GM23338 (cell line): ENCODE measurements at regions not wholly inside any gene's neighbourhood (a gene's known extent, or its start where the extent isn't known, plus 50 kb on each side); places are given as distances from the start of the nearest gene placed in this dataset.

Source experiments
- ATAC-seq: fragments of 200-7000 bp; cut with Tn5 transposase; 3 replicates; pipeline ENCODE4 v1.9.1; 2020
- DNase-seq: peaks from one replicate; pipeline ENCODE4 v3.0.0-alpha.2; 2015; ENCODE audit warnings: low spot score
- H2AFZ ChIP-seq: fragments of 200-600 bp; sonication (generic); 2 replicates; pipeline ENCODE4 v1.8.0; 2016; ENCODE audit warnings: antibody characterized with exemption, mild to moderate bottlenecking, moderate library complexity
- H3F3A ChIP-seq: fragments of 200-600 bp; sonication (generic); replicated peaks from 2 replicates; pipeline ENCODE4 v1.8.0; 2017; ENCODE audit warnings: antibody characterized with exemption, mixed run types, low read depth
- H3K27ac ChIP-seq: fragments of 200-600 bp; sonication (generic); 2 replicates; pipeline ENCODE4 v1.6.1; 2016; ENCODE audit warnings: low read depth
- H3K27me3 ChIP-seq: fragments of 200-600 bp; sonication (generic); 2 replicates; pipeline ENCODE4 v1.8.0; 2016; ENCODE audit warnings: mild to moderate bottlenecking, mixed run types, moderate library complexity; ENCODE audit not compliant: insufficient read depth
- H3K36me3 ChIP-seq: fragments of 200-600 bp; sonication (generic); 2 replicates; pipeline ENCODE4 v1.8.0; 2016; ENCODE audit warnings: mild to moderate bottlenecking; ENCODE audit not compliant: insufficient read depth
- H3K4me1 ChIP-seq: fragments of 200-600 bp; sonication (generic); 2 replicates; pipeline ENCODE4 v1.8.0; 2016; ENCODE audit warnings: mild to moderate bottlenecking, moderate library complexity; ENCODE audit not compliant: insufficient read depth
- H3K4me2 ChIP-seq: fragments of 200-600 bp; sonication (generic); 2 replicates; pipeline ENCODE4 v1.7.1; 2017; ENCODE audit warnings: mixed run types
- H3K4me3 ChIP-seq: fragments of 200-600 bp; sonication (generic); 2 replicates; pipeline ENCODE4 v1.6.1; 2016; ENCODE audit warnings: mixed run types
- H3K79me2 ChIP-seq: fragments of 200-600 bp; sonication (generic); replicated peaks from 2 replicates; pipeline ENCODE4 v1.8.0; 2017; ENCODE audit warnings: mild to moderate bottlenecking; ENCODE audit not compliant: insufficient read depth
- H3K9me2 ChIP-seq: fragments of 200-600 bp; sonication (generic); 2 replicates; pipeline ENCODE4 v1.8.0; 2017; ENCODE audit not compliant: insufficient read depth
- H4K20me1 ChIP-seq: fragments of 200-600 bp; sonication (generic); replicated peaks from 2 replicates; pipeline ENCODE4 v1.8.0; 2017; ENCODE audit warnings: mild to moderate bottlenecking; ENCODE audit not compliant: insufficient read depth
- H3K27ac Mint-ChIP-seq: 2 replicates; pipeline ENCODE4 v1.8.0; 2020; ENCODE audit warnings: inconsistent platforms, mild to moderate bottlenecking, moderate library complexity, mixed read lengths
- H3K27me3 Mint-ChIP-seq: 3 replicates; pipeline ENCODE4 v1.8.0; 2022; ENCODE audit warnings: low read depth, mild to moderate bottlenecking, moderate library complexity, mixed read lengths, inconsistent platforms; ENCODE audit not compliant: insufficient read depth, poor library complexity
- H3K36me3 Mint-ChIP-seq: 3 replicates; pipeline ENCODE4 v1.8.0; 2021; ENCODE audit warnings: low read depth, mild to moderate bottlenecking, inconsistent platforms, moderate library complexity, mixed read lengths
- H3K4me1 Mint-ChIP-seq: 3 replicates; pipeline ENCODE4 v1.8.0; 2020; ENCODE audit warnings: mild to moderate bottlenecking, inconsistent platforms, mixed read lengths
- H3K4me3 Mint-ChIP-seq: 3 replicates; pipeline ENCODE4 v1.8.0; 2021; ENCODE audit warnings: moderate library complexity, mild to moderate bottlenecking, inconsistent platforms, mixed read lengths
- H3K9me3 Mint-ChIP-seq: 3 replicates; pipeline ENCODE4 v1.8.0; 2020; ENCODE audit warnings: moderate library complexity, mild to moderate bottlenecking, inconsistent platforms, mixed read lengths
- CREB1 ChIP-seq: fragments of 250-450 bp; sonication (Bioruptor Pico); IDR thresholded peaks from 2 replicates; pipeline ENCODE4 v1.5.0; 2020; ENCODE audit warnings: low read depth, mild to moderate bottlenecking, moderate library complexity
- CTCF ChIP-seq, 2 experiments: fragments of 200-600 bp in 1 of 2; sonication (generic) in 1 of 2; conservative IDR thresholded peaks; 2 replicates each; pipeline versions ENCODE4 v1.5.1 to v1.6.1; 2016 to 2017; ENCODE audit warnings: antibody characterized with exemption in 2 of 2, low read depth in 2 of 2, mild to moderate bottlenecking in 2 of 2, moderate library complexity in 1 of 2
- ETS1 ChIP-seq: IDR thresholded peaks from 2 replicates; pipeline ENCODE4 v1.6.1; 2016; ENCODE audit warnings: antibody characterized with exemption
- EZH2 ChIP-seq: fragments of 200-600 bp; sonication (generic); IDR thresholded peaks from one replicate; pipeline ENCODE4 v1.8.0; 2017; ENCODE audit warnings: antibody characterized with exemption, mild to moderate bottlenecking, low read depth; ENCODE audit not compliant: unreplicated experiment
- NANOG ChIP-seq: IDR thresholded peaks from 2 replicates; pipeline ENCODE4 v1.6.1; 2016; ENCODE audit warnings: antibody characterized with exemption, borderline replicate concordance
- POLR2AphosphoS5 ChIP-seq: IDR thresholded peaks from 2 replicates; pipeline ENCODE4 v1.6.1; 2016; ENCODE audit warnings: antibody characterized with exemption, low read depth
- ZNF114 ChIP-seq: fragments of 250-450 bp; sonication (Bioruptor Pico); IDR thresholded peaks from 2 replicates; pipeline ENCODE4 v1.5.0; 2020; ENCODE audit warnings: mild to moderate bottlenecking, moderate library complexity
- ZNF331 ChIP-seq: fragments of 250-450 bp; sonication (Bioruptor Pico); IDR thresholded peaks from 2 replicates; pipeline ENCODE4 v1.5.0; 2020; ENCODE audit warnings: low read depth, mild to moderate bottlenecking, moderate library complexity
- TF ChIP-seq, protein P1 (sequence below): fragments of 250-450 bp; sonication (Bioruptor Pico); IDR thresholded peaks from 2 replicates; pipeline ENCODE4 v1.5.0; 2020; ENCODE audit warnings: mild to moderate bottlenecking, moderate library complexity
- TF ChIP-seq, protein P2 (sequence below): IDR thresholded peaks from one replicate; pipeline ENCODE4 v1.6.1; 2018; ENCODE audit warnings: antibody characterized with exemption; ENCODE audit not compliant: unreplicated experiment

- TF ChIP-seq, protein P1, sequence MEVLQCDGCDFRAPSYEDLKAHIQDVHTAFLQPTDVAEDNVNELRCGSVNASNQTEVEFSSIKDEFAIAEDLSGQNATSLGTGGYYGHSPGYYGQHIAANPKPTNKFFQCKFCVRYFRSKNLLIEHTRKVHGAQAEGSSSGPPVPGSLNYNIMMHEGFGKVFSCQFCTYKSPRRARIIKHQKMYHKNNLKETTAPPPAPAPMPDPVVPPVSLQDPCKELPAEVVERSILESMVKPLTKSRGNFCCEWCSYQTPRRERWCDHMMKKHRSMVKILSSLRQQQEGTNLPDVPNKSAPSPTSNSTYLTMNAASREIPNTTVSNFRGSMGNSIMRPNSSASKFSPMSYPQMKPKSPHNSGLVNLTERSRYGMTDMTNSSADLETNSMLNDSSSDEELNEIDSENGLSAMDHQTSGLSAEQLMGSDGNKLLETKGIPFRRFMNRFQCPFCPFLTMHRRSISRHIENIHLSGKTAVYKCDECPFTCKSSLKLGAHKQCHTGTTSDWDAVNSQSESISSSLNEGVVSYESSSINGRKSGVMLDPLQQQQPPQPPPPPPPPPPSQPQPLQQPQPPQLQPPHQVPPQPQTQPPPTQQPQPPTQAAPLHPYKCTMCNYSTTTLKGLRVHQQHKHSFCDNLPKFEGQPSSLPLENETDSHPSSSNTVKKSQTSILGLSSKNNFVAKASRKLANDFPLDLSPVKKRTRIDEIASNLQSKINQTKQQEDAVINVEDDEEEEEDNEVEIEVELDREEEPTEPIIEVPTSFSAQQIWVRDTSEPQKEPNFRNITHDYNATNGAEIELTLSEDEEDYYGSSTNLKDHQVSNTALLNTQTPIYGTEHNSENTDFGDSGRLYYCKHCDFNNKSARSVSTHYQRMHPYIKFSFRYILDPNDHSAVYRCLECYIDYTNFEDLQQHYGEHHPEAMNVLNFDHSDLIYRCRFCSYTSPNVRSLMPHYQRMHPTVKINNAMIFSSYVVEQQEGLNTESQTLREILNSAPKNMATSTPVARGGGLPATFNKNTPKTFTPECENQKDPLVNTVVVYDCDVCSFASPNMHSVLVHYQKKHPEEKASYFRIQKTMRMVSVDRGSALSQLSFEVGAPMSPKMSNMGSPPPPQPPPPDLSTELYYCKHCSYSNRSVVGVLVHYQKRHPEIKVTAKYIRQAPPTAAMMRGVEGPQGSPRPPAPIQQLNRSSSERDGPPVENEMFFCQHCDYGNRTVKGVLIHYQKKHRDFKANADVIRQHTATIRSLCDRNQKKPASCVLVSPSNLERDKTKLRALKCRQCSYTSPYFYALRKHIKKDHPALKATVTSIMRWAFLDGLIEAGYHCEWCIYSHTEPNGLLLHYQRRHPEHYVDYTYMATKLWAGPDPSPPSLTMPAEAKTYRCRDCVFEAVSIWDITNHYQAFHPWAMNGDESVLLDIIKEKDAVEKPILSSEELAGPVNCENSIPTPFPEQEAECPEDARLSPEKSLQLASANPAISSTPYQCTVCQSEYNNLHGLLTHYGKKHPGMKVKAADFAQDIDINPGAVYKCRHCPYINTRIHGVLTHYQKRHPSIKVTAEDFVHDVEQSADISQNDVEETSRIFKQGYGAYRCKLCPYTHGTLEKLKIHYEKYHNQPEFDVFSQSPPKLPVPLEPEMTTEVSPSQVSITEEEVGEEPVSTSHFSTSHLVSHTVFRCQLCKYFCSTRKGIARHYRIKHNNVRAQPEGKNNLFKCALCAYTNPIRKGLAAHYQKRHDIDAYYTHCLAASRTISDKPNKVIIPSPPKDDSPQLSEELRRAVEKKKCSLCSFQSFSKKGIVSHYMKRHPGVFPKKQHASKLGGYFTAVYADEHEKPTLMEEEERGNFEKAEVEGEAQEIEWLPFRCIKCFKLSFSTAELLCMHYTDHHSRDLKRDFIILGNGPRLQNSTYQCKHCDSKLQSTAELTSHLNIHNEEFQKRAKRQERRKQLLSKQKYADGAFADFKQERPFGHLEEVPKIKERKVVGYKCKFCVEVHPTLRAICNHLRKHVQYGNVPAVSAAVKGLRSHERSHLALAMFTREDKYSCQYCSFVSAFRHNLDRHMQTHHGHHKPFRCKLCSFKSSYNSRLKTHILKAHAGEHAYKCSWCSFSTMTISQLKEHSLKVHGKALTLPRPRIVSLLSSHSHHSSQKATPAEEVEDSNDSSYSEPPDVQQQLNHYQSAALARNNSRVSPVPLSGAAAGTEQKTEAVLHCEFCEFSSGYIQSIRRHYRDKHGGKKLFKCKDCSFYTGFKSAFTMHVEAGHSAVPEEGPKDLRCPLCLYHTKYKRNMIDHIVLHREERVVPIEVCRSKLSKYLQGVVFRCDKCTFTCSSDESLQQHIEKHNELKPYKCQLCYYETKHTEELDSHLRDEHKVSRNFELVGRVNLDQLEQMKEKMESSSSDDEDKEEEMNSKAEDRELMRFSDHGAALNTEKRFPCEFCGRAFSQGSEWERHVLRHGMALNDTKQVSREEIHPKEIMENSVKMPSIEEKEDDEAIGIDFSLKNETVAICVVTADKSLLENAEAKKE: no peak
- TF ChIP-seq, protein P2, sequence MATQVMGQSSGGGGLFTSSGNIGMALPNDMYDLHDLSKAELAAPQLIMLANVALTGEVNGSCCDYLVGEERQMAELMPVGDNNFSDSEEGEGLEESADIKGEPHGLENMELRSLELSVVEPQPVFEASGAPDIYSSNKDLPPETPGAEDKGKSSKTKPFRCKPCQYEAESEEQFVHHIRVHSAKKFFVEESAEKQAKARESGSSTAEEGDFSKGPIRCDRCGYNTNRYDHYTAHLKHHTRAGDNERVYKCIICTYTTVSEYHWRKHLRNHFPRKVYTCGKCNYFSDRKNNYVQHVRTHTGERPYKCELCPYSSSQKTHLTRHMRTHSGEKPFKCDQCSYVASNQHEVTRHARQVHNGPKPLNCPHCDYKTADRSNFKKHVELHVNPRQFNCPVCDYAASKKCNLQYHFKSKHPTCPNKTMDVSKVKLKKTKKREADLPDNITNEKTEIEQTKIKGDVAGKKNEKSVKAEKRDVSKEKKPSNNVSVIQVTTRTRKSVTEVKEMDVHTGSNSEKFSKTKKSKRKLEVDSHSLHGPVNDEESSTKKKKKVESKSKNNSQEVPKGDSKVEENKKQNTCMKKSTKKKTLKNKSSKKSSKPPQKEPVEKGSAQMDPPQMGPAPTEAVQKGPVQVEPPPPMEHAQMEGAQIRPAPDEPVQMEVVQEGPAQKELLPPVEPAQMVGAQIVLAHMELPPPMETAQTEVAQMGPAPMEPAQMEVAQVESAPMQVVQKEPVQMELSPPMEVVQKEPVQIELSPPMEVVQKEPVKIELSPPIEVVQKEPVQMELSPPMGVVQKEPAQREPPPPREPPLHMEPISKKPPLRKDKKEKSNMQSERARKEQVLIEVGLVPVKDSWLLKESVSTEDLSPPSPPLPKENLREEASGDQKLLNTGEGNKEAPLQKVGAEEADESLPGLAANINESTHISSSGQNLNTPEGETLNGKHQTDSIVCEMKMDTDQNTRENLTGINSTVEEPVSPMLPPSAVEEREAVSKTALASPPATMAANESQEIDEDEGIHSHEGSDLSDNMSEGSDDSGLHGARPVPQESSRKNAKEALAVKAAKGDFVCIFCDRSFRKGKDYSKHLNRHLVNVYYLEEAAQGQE: no peak
- no peak for TF ChIP-seq NANOG
- TF ChIP-seq ZNF114: no peak
- TF ChIP-seq POLR2AphosphoS5: no peak
- TF ChIP-seq CREB1: no peak
- TF ChIP-seq ZNF331: no peak
Observed at GRCh38 chr10:128180843-128181242, 54.6 kb upstream of the MKI67 start (continued).

GRCh38 chr10:128185627-128186026 lies 59.4 kb upstream of the MKI67 start:
- Histone ChIP-seq H3K4me1 (peaks cover 18% of the 10 kb centered on the region), H3K27ac (no peak overlapping the region), H3K4me3 (peak overlapping the region; percentile 26), H3K36me3 (no peaks in the 10 kb centered on the region), H2AFZ (no peak overlapping the region), H3K4me2 (peak overlapping the region; percentile 54), H3K27me3 (no peaks in the 10 kb centered on the region), H3K9me2 (no peaks in the 10 kb centered on the region), H3K79me2 (no peaks in the 10 kb centered on the region), H4K20me1 (no peaks in the 10 kb centered on the region), H3F3A (no peaks in the 10 kb centered on the region)
- TF ChIP-seq ZNF114 (no peak), ZNF331 (no peak), EZH2 (no peak), CREB1 (no peak), CTCF (conservative IDR thresholded peaks at IDR 0.05; ENCODE audit: low read depth in 2 of 2) (no peak), ETS1 (no peak), NANOG (no peak)
- peaks cover 15% of the 10 kb centered on the region; the same call in 2 of the 3 replicates for H3K9me3 Mint-ChIP-seq
- peaks cover 11% of the 10 kb centered on the region; the same call in 1 of the 3 replicates for H3K36me3 Mint-ChIP-seq
- ATAC-seq (peak; percentile 89), DNase-seq (peak; percentile 14)
- no peak overlapping the region for H3K27ac Mint-ChIP-seq
- peak overlapping the region; percentile 17; the same call in 2 of the 3 replicates for H3K4me3 Mint-ChIP-seq
- H3K4me1 Mint-ChIP-seq: peaks cover 34% of the 10 kb centered on the region
- H3K27me3 Mint-ChIP-seq: peaks cover 15% of the 10 kb centered on the region
